ENCODE measurements at regions not wholly inside any gene's neighbourhood (a gene's known extent, or its start where the extent isn't known, plus 50 kb on each side); places are given as distances from the start of the nearest gene placed in this dataset.

GRCh38 chr7:25621993-25622392 lies 393.7 kb upstream of the NPVF start:
- TF ChIP-seq CTCF (IDR thresholded peaks at IDR 0.05) (no peak), POLR2A (IDR thresholded peaks at IDR 0.05) (no peak)
